ENCODE measurements at regions not wholly inside any gene's neighbourhood (a gene's known extent, or its start where the extent isn't known, plus 50 kb on each side); places are given as distances from the start of the nearest gene placed in this dataset.

- no peak for TF ChIP-seq CTCF (IDR thresholded peaks at IDR 0.05)
- TF ChIP-seq POLR2A (IDR thresholded peaks at IDR 0.05) = no peak
These were observed 483.2 kb downstream of the MMUT start for GRCh38 chr6:48979806-48980205.
